ENCODE measurements at regions not wholly inside any gene's neighbourhood (a gene's known extent, or its start where the extent isn't known, plus 50 kb on each side); places are given as distances from the start of the nearest gene placed in this dataset.
"Not testable (repeated sequence)": the region's sequence is repeated elsewhere in the genome, so short reads cannot be mapped to it uniquely, and the experiment has no call there.

DNA sequence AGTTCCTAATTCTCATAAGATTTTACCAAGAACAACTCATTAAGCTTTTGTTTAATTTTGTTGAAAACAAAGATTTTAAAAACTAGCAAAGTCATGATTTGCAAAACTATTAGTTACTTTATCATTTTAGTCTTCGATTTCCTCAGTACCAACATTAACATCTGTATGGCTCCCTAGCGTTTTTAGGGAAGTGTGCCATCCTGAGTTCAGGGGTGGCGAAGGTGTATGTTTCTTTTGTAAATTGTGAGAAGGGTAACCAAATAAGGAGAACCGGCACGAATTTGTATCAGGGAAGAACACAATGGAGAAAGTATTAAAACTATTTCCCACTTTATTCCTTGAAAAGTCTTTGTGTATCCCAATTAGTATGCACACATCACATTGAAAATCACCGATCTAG lies 419.9 kb downstream of the DSC3 start:
- no peak for DNase-seq

DNA sequence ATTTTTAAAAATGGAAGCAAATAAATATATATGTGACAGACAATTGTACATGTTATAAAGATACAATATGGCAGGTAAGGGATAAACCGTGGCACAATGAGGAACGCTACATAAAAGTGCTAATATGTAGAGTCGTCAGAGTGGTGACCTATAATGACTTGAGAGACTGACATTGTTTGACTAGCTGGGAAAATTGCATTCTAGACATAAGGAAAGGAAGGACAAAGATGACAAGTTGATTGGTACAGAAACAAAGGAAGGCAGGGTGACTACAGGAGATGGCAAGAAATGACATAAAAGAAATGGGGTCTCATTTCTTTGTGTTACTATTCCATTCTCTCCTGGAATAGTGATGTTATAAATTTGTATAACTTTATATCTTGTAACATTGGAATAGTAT lies 420.4 kb downstream of the DSC3 start:
- DNase-seq = no peak

DNA sequence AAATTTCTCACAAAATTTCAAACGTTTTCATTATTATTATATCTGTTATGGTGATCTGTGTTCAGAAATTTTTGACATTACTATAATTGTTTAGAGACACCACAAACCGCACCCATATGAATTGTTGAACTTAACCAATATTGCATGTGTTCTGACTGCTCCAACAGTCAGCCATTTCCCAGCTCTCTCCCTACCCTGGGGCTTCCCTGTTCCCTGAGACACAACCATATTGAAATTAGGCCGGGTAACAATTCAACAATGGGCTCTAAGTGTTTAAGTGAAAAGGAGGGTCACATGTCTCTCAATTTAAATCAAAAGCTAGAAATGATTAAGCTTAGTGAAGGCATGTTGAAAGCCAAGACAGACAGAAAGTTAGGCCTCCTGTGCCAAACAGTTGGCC lies 424.0 kb downstream of the DSC3 start:
- no peak for DNase-seq

DNA sequence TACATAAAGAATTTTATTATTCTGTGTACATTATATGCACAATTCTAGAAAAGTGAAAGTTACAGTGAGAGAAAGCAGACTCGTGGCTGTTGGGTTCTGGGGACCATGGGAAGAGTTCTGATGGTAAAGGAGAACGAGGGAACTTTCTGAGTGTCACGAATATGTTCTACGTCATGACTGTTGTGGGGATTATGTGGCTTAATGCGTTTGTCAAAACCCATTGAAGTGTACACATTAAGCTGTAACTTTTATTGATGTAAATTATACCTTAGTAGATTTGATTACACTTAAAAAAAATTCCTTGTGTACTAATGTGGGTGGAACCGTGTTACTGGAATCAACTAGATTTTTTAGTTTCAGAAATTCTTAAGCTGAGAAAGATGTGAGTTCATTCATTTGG lies 426.1 kb downstream of the DSC3 start:
- DNase-seq = no peak

DNA sequence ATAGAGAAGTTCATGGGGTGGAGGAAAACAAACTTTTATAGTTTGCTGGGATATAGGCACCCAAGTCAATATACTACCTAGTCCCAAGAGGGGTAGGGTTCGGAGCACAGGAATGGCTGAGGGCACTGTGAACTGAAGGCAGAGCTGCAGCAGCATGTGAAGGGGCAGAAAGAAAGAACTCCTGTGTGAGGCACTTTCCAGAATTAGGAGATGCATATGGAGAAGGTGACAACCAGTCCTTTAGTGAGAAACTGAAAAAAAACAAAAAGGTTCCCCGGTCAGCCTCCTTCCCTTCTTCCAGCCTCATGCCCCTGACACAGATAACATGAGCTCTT lies 429.1 kb downstream of the DSC3 start:
- DNase-seq = no peak

DNA sequence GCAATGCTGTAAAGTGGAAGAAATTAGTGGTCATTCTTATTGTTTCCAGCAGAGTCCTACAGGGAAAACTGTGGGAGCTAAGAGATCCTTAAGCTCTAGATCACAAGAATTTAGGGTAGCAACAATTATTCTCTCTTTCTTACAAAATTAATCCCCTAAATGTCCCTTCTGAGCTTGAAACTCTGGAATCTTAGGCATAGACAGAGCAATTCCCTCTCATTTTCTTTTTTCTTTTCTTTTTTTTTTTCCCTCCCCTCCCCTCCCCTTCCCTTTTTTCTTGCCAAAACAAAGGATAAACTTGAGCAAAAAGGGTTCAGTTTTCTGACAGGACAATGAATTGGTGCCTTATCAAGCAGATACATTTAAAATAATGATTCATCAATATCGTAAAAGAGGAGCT lies 441.0 kb downstream of the DSC3 start:
- no peak for DNase-seq

DNA sequence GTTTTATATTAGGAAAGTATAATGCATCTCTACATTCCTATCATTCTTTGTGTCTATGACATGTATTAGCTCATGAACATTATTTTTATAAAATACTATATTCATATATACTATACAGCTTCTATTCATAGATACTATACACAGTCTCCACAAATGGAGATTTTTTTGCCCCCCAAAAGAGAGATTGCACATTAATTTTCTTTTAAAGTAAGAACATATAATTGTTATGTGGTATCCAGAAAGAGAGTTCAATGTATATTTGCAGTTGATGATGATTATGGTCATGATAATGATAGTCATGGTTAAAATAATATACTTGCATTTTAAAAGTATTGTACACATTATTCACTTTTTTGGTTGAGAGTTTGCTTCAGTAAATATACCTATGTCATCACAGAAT lies 445.3 kb downstream of the DSC3 start:
- DNase-seq = no peak

DNA sequence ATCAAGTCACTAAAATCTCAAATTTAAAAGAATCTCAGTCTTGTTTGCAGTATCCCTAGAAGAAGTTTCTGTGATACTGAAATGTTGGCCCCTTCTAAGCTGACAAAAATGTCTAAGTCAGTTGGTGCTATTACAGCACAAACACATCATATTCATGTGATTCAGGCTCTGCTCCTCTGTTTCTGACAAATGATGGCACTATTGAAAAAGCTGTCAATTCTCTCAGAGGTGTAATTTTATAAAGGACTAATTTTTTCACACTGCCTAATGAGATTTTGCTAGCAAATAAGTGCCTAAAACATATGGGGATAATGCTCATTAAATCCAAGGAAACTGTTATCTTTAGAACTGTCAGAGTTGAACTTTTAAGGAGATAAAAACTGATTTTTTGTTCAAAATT lies 445.9 kb downstream of the DSC3 start:
- no peak for DNase-seq

DNA sequence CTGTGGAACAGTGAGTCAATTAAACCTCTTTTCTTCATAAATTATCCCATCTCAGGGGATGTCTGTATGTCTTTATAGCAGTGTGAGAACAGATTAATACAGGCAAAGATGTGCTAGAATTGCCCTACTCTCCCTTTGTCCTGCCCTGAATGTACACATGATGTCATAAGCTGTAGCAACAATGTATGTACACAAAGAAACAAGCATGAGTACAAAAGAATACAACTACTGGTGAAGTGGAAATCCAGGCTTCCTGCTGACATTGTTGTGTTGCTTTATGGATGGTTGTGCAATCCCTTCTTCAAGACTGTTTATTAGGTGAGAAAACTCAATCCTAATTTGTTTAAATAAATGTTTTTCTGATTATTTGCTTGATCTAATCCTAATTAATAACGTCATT lies 446.6 kb downstream of the DSC3 start:
- DNase-seq = no peak

DNA sequence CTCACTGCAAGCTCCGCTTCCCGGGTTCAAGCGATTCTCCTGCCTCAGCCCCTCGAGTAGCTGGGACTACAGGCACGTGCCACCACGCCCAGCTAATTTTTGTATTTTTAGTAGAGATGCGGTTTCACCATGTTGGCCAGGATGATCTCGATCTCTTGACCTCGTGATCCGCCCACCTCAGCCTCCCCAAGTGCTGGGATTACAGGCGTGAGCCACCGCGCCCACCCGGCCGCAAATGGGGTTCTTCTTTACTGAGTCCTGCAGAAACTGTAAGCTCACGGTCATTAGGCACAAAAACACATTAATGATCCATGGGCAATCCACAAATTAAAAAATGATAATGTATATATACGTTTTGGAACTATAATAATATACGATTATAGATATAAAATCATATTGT lies 447.6 kb downstream of the DSC3 start:
- DNase-seq = not testable (repeated sequence)

DNA sequence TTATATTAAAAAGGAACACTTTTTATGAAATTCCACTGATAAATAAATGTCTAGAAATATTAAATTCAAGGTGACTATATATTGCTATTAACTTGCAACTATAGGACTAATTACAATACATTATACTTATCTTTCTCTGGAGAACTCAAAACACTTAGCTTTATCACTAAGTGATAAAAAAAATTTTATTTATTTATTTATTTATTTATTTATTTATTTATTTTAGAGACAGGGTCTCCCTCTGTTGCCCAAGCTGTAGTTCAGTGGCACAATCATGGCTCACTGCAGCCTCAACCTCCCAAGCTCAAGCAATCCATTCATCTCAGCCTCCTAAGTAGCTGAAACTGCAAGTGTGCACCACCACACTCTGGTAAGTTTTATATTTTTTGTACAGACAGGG lies 451.1 kb downstream of the DSC3 start:
- DNase-seq = no peak

DNA sequence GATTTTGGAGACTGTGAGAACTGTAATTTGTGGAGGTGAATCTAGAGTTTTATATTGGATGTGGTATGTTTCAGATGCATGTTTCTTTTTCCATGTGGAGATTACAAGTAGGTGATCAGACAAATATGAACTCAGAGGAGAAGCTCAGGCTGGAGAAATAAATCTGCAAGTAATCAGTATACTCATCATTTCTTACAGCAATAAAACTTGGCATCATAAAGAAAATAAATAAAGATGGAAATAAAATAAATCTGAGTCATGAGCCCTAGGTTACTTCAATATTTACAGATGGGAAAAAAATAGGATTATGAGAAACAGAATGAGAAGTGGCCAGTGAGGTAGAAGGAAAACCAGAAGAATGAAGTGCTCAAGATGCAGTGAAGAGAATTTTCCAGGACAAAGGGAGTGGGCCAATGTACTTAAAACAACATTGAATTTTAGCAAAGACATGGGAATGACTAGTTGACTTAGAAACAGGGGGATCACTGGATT lies 453.8 kb downstream of the DSC3 start:
- no peak for DNase-seq

DNA sequence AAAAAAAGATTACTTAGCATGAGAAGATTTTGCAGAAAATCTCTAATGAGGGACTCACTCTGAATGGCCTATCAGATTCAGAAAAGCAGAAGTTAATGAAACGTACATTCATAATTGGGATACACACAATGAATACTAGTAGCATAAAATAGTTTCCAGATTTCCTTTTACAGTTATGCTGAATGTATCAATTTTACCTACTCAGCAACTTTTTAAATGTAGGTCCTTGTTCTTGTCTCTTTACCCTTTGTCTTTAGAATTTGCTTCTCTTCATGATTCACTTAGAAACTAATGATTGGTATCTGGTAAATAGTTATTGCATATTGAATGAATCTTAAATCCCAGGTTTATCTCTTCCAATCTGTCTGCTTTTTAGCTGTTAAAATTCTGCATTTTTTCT lies 458.8 kb downstream of the DSC3 start:
- no peak for DNase-seq

DNA sequence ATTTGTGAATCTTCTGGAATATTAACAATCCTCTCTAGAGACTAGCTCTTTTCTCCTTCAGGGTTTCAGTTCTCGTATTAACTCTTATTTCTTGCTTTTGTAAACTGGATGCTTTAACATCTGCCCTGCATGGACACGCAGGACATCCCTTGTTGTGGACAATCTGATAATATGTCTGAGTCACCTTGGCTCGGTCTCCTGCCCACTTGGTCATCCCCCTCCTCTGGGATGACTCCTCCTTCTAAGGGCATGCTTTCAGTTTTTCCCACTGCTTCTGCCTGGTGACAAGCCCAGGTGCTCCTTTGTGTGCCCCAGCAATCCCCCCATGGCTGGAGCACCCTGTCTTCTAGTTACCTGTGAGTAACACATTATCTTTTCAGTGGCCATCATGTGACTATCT lies 460.5 kb downstream of the DSC3 start:
- DNase-seq = no peak

DNA sequence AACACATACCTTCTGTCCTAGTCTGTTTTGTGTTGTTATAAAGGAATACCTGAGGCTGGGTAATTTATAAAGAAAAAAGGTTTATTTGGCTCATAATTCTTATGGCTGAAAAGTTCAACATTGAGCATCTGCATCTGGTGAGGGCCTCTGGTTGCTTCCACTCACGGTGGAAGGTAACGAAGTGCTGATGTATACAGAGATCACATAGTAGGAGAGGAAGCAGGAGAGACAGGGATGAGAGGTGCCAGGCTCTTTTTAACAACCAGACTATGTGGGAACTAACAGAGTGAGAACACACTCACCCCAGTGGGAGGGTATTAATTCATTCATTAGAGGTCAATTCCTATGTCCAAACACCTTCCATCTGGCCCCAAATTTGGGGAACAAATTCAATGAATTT lies 463.8 kb downstream of the DSC3 start:
- no peak for DNase-seq

DNA sequence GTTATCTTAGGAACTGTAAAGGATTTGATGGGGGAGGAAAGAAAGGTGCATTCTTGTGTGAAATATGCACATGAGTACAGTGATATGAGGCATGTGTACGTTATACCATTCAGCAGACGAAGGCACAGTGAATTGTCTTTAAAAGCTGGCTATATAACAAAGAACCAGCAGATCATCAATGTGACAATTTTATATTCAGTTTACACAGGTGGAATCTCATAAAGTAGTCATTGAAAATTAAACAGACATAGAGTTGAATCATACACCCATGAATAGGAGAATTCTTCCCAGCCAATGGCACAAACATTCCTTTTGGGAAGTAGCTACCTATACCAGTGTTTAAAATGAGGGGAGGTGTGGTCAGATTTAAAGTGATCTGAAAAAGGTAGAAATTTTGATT lies 470.3 kb downstream of the DSC3 start:
- DNase-seq = no peak

DNA sequence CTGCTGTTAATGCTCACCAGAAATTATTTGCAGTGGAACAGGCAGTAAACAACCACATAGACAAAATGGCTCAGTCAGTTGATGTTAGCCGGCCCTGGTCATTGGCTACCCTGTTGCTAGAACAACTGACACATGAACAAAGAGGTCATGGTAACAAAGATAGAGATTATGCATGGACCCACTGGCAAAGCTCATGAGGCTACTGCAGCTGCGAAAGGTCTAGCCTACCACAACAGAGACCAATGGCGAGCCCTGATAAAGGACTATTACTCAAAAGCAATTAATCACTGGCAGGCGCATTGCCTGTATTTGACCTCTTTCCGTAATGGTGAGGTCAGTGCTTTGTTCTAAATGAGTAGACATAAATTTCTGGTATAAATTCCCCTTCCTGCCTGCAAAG lies 474.2 kb downstream of the DSC3 start:
- DNase-seq = no peak

DNA sequence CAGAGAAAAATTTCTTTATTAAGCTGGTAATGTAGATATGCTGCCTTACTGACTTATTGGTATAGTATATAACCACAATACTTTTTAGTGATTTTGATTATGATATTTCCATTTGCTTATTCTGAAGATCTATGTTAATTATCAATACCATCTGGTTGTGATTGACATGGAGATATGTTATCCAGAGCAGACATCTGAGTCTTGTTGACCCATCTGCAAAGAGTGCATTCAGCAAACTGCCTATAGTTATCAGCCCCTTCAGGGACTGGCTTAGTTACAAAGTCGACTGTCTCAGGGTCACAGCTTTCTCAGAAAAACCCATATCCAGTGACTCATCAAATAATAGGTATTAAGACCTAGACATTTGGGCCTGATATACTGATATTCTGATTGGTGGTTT lies 475.7 kb downstream of the DSC3 start:
- no peak for DNase-seq

DNA sequence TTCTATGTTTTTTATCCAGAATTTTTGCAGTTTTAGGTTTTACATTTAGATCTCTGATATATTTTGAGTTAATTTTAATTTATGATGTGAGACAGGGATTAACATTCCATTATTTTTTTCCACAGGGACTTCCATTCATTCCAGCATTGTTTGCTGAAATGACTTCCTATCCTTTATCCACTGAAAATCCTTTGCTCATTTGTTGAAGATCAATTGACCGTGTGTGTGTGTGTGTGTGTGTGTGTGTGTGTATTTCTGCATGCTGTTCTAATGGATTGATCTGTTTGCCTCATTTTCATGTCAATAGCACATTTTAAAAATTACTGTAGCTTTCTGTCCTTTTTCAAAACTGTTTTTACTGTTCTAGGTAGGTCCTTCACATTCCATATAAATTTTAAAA lies 480.3 kb downstream of the DSC3 start:
- DNase-seq = no peak

DNA sequence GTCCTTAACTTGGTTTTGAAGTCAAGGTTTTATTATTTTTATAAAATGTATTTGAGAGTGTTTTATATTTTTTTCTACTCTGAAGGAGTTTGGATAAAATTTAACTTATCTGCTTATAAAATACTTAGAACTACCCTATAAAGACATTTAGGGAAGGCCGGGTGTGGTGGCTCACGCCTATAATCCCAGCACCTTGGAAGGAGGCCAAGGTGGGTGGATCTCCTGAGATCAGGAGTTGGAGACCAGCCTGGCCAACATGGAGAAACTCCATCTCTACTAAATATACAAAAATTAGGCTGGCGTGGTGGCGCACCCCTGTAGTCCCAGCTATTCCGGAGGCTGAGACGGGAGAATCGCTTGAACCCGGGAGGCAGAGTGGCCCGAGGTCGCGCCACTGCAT lies 486.4 kb downstream of the DSC3 start:
- DNase-seq = no peak

DNA sequence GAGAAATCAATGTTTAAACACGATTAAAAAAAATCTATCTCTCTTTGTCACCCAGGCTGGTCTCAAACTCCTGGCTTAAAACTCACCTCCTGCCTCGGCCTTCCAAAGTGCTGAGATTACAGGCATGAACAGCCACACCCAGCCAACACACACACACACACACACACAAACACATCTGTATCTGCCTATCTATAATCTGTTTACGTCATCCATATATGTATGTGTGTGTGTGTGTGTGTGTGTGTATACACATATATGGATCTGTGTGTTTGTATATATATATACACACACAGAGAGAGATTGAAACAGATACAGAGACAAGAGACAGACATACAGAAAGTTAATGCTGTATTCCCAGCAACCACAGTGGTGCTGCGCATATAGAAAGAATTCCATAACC lies 497.1 kb downstream of the DSC3 start:
- no peak for DNase-seq

DNA sequence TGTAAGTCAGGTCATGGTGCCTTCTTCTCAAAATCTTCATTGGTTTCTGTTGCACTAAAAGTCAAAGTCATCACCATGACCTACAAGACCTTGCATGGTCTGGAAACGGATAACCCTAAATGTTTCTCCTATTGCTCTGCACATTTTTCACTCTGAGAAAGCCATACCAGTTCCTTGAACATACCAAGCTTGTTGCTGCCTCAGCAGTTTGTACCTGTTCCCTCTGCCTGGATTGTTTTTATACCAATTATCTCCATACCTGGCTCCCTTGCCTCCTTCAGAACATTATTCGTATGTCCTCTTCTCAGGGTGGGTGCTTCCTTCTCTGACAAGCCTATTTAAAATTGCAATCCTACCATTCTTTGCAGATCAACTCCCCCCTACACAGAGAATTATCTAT lies 498.4 kb downstream of the DSC3 start:
- no peak for DNase-seq

DNA sequence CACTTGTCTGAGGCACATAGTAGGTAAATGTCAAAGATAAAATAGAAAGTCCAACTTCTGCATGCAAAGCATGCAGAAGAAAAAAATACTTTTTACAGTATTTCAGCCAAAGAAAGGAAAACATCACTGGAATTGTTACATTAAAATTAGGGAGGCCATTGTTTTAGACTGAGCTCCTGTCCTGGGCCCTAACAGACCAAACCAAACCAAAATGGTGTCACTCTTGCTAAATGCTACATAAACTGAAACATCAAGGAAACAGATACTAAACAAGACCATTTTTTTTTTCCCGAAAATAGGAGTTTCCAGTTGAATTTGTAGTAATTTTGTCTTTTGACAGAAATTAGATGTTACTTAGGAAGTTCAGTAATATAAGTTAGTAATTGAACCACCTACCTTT lies 508.8 kb downstream of the DSC3 start:
- no peak for DNase-seq

DNA sequence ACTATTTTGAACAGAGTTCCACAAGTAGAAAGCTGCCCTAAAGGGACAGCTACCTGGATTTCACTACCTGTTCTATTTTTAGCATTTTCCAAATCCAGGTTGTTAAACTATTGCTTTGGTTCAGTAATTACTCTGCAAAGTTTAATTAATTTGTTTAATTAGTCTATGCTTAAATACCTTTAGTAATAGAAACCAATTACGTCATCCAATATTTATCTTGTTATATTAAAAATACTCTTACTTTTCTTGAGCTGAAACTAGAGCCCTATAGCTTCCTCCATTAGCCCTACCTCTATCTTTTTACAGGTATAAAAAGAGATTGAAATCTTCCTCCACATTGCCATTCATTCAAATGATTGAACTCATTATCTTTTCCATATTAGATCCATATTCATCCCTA lies 514.6 kb downstream of the DSC3 start:
- no peak for DNase-seq

DNA sequence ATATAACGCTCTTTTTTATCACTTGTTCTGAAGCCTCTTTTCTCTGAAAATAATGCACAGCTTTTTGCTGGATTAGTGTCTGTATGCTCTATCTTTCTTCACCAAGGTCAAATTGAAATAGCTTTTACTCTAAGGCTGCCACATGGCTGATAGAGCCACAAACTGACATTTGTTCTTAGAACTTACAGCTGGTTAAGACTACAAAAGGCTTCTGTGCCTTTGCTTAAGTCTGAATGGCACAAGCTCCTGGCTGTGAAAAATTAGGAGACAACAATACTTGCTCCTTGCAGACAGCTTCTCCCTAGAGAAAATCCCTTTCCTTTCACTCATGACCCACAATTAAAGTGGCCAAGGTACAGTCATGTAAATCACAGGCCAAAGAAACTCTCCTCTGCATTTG lies 515.3 kb downstream of the DSC3 start:
- DNase-seq = no peak

DNA sequence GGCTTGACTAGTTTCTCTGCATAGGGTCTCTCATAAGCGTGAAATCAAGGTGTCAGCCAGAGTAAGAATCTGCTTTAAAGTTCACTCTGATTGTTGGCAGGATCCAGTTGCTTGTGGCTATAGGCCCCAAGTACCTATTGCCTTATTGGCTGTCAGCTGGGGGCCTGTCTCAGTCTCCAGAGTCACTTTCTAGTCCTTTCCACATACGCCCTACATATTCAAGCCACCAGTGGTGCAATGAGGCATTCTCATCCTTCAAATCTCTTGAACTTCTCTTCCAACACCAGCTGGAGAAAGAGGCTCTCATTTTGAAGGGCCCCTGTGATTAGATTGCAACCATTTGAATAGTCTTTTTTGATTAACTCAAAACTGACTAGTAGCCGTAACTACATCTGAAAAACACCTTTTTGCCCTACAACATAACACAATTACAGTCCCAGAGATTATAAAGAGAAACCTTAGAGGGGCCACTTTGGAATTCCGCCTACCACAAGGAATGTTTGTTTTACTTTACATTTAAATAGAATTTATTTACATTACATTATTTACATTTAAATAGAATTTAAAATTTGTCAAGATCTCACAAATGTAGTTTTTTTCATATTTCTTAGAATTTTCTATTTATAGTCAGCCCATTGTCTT lies 520.1 kb downstream of the DSC3 start:
- DNase-seq = no peak
